HG02759 (cell line): ENCODE measurements at regions not wholly inside any gene's neighbourhood (a gene's known extent, or its start where the extent isn't known, plus 50 kb on each side); places are given as distances from the start of the nearest gene placed in this dataset.
A peak's percentile ranks its signal among the peaks of the same experiment; 100 is the strongest.

Experiments
- ATAC-seq: cut with Tn5 transposase; IDR thresholded peaks from one replicate; pipeline ENCODE4 v1.9.1; 2021; ENCODE audit warnings: mild to moderate bottlenecking, moderate library complexity; ENCODE audit not compliant: unreplicated experiment

GRCh38 chr16:35363510-35363909 is 1904.1 kb downstream of the TP53TG3F start:
- ATAC-seq: no peak

- no peak for ATAC-seq
These were observed 1904.9 kb downstream of the TP53TG3F start for GRCh38 chr16:35364263-35364662.

- no peak for ATAC-seq
These were observed 1906.3 kb downstream of the TP53TG3F start for GRCh38 chr16:35365675-35366074.

- no peak for ATAC-seq
These were observed 1911.2 kb downstream of the TP53TG3F start for GRCh38 chr16:35370617-35371016.

- ATAC-seq: no peak
These were observed 1917.7 kb downstream of the TP53TG3F start for GRCh38 chr16:35377142-35377541.

- no peak for ATAC-seq
These were observed 1927.2 kb downstream of the TP53TG3F start for GRCh38 chr16:35386619-35387018.

GRCh38 chr16:35391328-35391727 is 1931.9 kb downstream of the TP53TG3F start:
- ATAC-seq: no peak

- ATAC-seq: no peak
These were observed 1938.8 kb downstream of the TP53TG3F start for GRCh38 chr16:35398180-35398579.

- ATAC-seq: no peak
These were observed 1939.7 kb downstream of the TP53TG3F start for GRCh38 chr16:35399133-35399532.

GRCh38 chr16:35404273-35404672 is 1944.9 kb downstream of the TP53TG3F start:
- no peak for ATAC-seq

- no peak for ATAC-seq
These were observed 1946.1 kb downstream of the TP53TG3F start for GRCh38 chr16:35405526-35405925.

- no peak for ATAC-seq
These were observed 1950.1 kb downstream of the TP53TG3F start for GRCh38 chr16:35409503-35409902.

GRCh38 chr16:35410438-35410837 is 1951.0 kb downstream of the TP53TG3F start:
- ATAC-seq: no peak

- ATAC-seq: no peak
These were observed 1951.7 kb downstream of the TP53TG3F start for GRCh38 chr16:35411156-35411555.

- no peak for ATAC-seq
These were observed 1954.7 kb downstream of the TP53TG3F start for GRCh38 chr16:35414139-35414538.

GRCh38 chr16:35414563-35414962 is 1955.2 kb downstream of the TP53TG3F start:
- no peak for ATAC-seq

- ATAC-seq: no peak
These were observed 1965.9 kb downstream of the TP53TG3F start for GRCh38 chr16:35425270-35425669.

- ATAC-seq: peak; percentile 62
These were observed 1972.6 kb downstream of the TP53TG3F start for GRCh38 chr16:35431829-35432663.

GRCh38 chr16:35440875-35441274 is 1981.5 kb downstream of the TP53TG3F start:
- ATAC-seq: no peak

- ATAC-seq: no peak
These were observed 1987.7 kb downstream of the TP53TG3F start for GRCh38 chr16:35447010-35447558.

- no peak for ATAC-seq
These were observed 1990.3 kb downstream of the TP53TG3F start for GRCh38 chr16:35449663-35450062.

GRCh38 chr16:35450648-35451047 is 1991.2 kb downstream of the TP53TG3F start:
- ATAC-seq: no peak
